PC-3 (cell line): ENCODE measurements at regions not wholly inside any gene's neighbourhood (a gene's known extent, or its start where the extent isn't known, plus 50 kb on each side); places are given as distances from the start of the nearest gene placed in this dataset.

Source experiments
- ATAC-seq: fragments of 200-7000 bp; cut with Tn5 transposase; 2 replicates; pipeline ENCODE4 v1.9.1; 2020; ENCODE audit warnings: mild to moderate bottlenecking, moderate library complexity
- BruUV-seq: library from RNA; stranded (reverse); fragments of 400-500 nt; replicated peaks from 2 replicates; lab custom pipeline; 2021; lab: Mats Ljungman, UMichigan
- CTCF ChIA-PET: fragments of 300-600 bp; sonication (Branson Sonifier 250); formaldehyde crosslinking; loops from one replicate; lab custom pipeline; 2022; ENCODE audit warnings: antibody characterized with exemption; lab: Charles Lee
- POLR2A ChIA-PET: fragments of 300-600 bp; sonication (Branson Sonifier 250); formaldehyde crosslinking; loops from one replicate; lab custom pipeline; 2022; ENCODE audit warnings: antibody characterized with exemption; ENCODE audit not compliant: unreplicated experiment; lab: Charles Lee
- DNase-seq: peaks from one replicate; pipeline ENCODE4 v3.0.0-alpha.2; 2015
- H2AFZ ChIP-seq: fragments of 300-600 bp; sonication (generic); 2 replicates; pipeline ENCODE4 v1.6.0; 2016; ENCODE audit warnings: antibody characterized with exemption, low read length
- H3F3A ChIP-seq: fragments of 300-600 bp; sonication (generic); one replicate; pipeline ENCODE4 v1.6.0; 2017; ENCODE audit warnings: antibody characterized with exemption, low read length, control low read depth, mild to moderate bottlenecking; ENCODE audit not compliant: unreplicated experiment
- H3K27ac ChIP-seq: fragments of 300-600 bp; sonication (generic); 2 replicates; pipeline ENCODE4 v1.5.1; 2016; ENCODE audit warnings: mild to moderate bottlenecking, low read length
- H3K27me3 ChIP-seq: fragments of 300-600 bp; sonication (generic); 2 replicates; pipeline ENCODE4 v1.6.1; 2016; ENCODE audit warnings: low read length, mixed read lengths
- H3K36me3 ChIP-seq: fragments of 300-600 bp; sonication (generic); 2 replicates; pipeline ENCODE4 v1.6.1; 2016; ENCODE audit warnings: low read depth, mixed run types, low read length, mixed read lengths
- H3K4me1 ChIP-seq: fragments of 300-600 bp; sonication (generic); 2 replicates; pipeline ENCODE4 v1.5.1; 2016; ENCODE audit warnings: low read length; ENCODE audit not compliant: insufficient read depth
- H3K4me2 ChIP-seq: fragments of 300-600 bp; sonication (generic); 2 replicates; pipeline ENCODE4 v1.6.0; 2016; ENCODE audit warnings: low read length
- H3K4me3 ChIP-seq: fragments of 300-600 bp; sonication (generic); 2 replicates; pipeline ENCODE4 v1.5.1; 2016; ENCODE audit warnings: mild to moderate bottlenecking, low read length, mixed read lengths
- H3K79me2 ChIP-seq: fragments of 300-600 bp; sonication (generic); 2 replicates; pipeline ENCODE4 v1.6.1; 2017; ENCODE audit warnings: low read length, mixed read lengths
- H3K9ac ChIP-seq: fragments of 300-600 bp; sonication (generic); 2 replicates; pipeline ENCODE4 v1.6.0; 2016; ENCODE audit warnings: mild to moderate bottlenecking, low read length
- H3K9me2 ChIP-seq: fragments of 300-600 bp; sonication (generic); replicated peaks from 2 replicates; pipeline ENCODE4 v1.6.1; 2016; ENCODE audit warnings: mixed run types, low read length, mixed read lengths
- H3K9me3 ChIP-seq: fragments of 300-600 bp; sonication (generic); 2 replicates; pipeline ENCODE4 v1.6.1; 2016; ENCODE audit warnings: low read length, mixed read lengths
- H4K20me1 ChIP-seq: fragments of 300-600 bp; sonication (generic); 2 replicates; pipeline ENCODE4 v1.6.1; 2016; ENCODE audit warnings: low read length, mixed read lengths
- CTCF ChIP-seq: fragments of 300-600 bp; sonication (generic); conservative IDR thresholded peaks from 2 replicates; pipeline ENCODE4 v1.5.1; 2017; ENCODE audit warnings: antibody characterized with exemption, low read depth, mild to moderate bottlenecking, low read length
- EZH2 ChIP-seq: fragments of 300-600 bp; sonication (generic); IDR thresholded peaks from one replicate; pipeline ENCODE4 v1.6.1; 2017; ENCODE audit warnings: antibody characterized with exemption, mild to moderate bottlenecking, low read length; ENCODE audit not compliant: unreplicated experiment
- EZH2phosphoT487 ChIP-seq: fragments of 300-600 bp; sonication (generic); IDR thresholded peaks from 2 replicates; pipeline ENCODE4 v1.6.1; 2018; ENCODE audit warnings: mild to moderate bottlenecking, antibody characterized with exemption, low read length, borderline replicate concordance
- intact Hi-C: fragments of 100-400 bp; cut with micrococcal nuclease; formaldehyde crosslinking; loops from 2 replicates; pipeline ENCODE4 v1.9.0; 2023

- H3K9me2 ChIP-seq, result no peaks in the 10 kb centered on the region
- no peak overlapping the region for H3K27ac ChIP-seq
- TF ChIP-seq CTCF, result no peak
- no peak for TF ChIP-seq EZH2phosphoT487
- BruUV-seq, result no TSS peak
- H3K4me3 ChIP-seq, result no peak overlapping the region
- CTCF ChIA-PET, result no interaction called here
- no peaks in the 10 kb centered on the region for H3K36me3 ChIP-seq
- no peaks in the 10 kb centered on the region for H3K9me3 ChIP-seq
- no peaks in the 10 kb centered on the region for H4K20me1 ChIP-seq
- no peaks in the 10 kb centered on the region for H3F3A ChIP-seq
- H3K4me1 ChIP-seq, result peaks cover 34% of the 10 kb centered on the region
- H3K27me3 ChIP-seq, result no peaks in the 10 kb centered on the region
- intact Hi-C loops, result no loop called here
- DNase-seq (no peak), ATAC-seq (no peak)
- H3K4me2 ChIP-seq, result no peak overlapping the region
- no peak overlapping the region for H3K9ac ChIP-seq
- POLR2A ChIA-PET, result no interaction called here
- no peaks in the 10 kb centered on the region for H3K79me2 ChIP-seq
- H2AFZ ChIP-seq, result no peak overlapping the region
Measured at GRCh38 chrX:22351076-22351475, 78.4 kb downstream of the CBLL2 start.

GRCh38 chrX:22351966-22352365 is 79.3 kb downstream of the CBLL2 start:
- DNase-seq (peak; percentile 53), ATAC-seq (peak; percentile 60)
- no peaks in the 10 kb centered on the region for H4K20me1 ChIP-seq
- H3K27ac ChIP-seq, result peak overlapping the region; percentile 29; the same call in 1 of the 2 replicates
- H3F3A ChIP-seq, result no peaks in the 10 kb centered on the region
- BruUV-seq, result no TSS peak
- H3K36me3 ChIP-seq, result no peaks in the 10 kb centered on the region
- H3K4me3 ChIP-seq, result no peak overlapping the region
- H3K27me3 ChIP-seq, result no peaks in the 10 kb centered on the region
- H3K79me2 ChIP-seq, result no peaks in the 10 kb centered on the region
- peaks cover 28% of the 10 kb centered on the region for H3K4me1 ChIP-seq
- intact Hi-C loops, result no loop called here
- no peak overlapping the region for H3K9ac ChIP-seq
- TF ChIP-seq EZH2 (no peak), EZH2phosphoT487 (no peak), CTCF (no peak)
- ChIA-PET CTCF (no interaction called here), POLR2A (no interaction called here)
- no peak overlapping the region for H3K4me2 ChIP-seq
- no peak overlapping the region for H2AFZ ChIP-seq
- no peaks in the 10 kb centered on the region for H3K9me2 ChIP-seq
- no peaks in the 10 kb centered on the region for H3K9me3 ChIP-seq

GRCh38 chrX:22357621-22358020 is 84.9 kb downstream of the CBLL2 start:
- H3K36me3 ChIP-seq, result no peaks in the 10 kb centered on the region
- H3K4me1 ChIP-seq, result no peaks in the 10 kb centered on the region
- POLR2A ChIA-PET, result interaction anchor here (0.6 kb wide), 1 partner anchor 94 kb away, joined by 3 read pairs; no protein-coding TSS in a partner anchor
- H3K4me2 ChIP-seq, result no peak overlapping the region
- DNase-seq (no peak), ATAC-seq (no peak)
- intact Hi-C loops, result no loop called here
- no peaks in the 10 kb centered on the region for H3K27me3 ChIP-seq
- H4K20me1 ChIP-seq, result no peaks in the 10 kb centered on the region
- H2AFZ ChIP-seq, result no peak overlapping the region
- H3K9ac ChIP-seq, result no peak overlapping the region
- H3K9me2 ChIP-seq, result no peaks in the 10 kb centered on the region
- H3K4me3 ChIP-seq, result no peak overlapping the region
- no peak for TF ChIP-seq EZH2
- TF ChIP-seq EZH2phosphoT487, result no peak
- no peak for TF ChIP-seq CTCF
- H3F3A ChIP-seq, result no peaks in the 10 kb centered on the region
- CTCF ChIA-PET, result no interaction called here
- no peak overlapping the region for H3K27ac ChIP-seq
- BruUV-seq, result no TSS peak
- no peaks in the 10 kb centered on the region for H3K79me2 ChIP-seq
- H3K9me3 ChIP-seq, result no peaks in the 10 kb centered on the region
